ENCODE measurements at regions not wholly inside any gene's neighbourhood (a gene's known extent, or its start where the extent isn't known, plus 50 kb on each side); places are given as distances from the start of the nearest gene placed in this dataset.

DNA sequence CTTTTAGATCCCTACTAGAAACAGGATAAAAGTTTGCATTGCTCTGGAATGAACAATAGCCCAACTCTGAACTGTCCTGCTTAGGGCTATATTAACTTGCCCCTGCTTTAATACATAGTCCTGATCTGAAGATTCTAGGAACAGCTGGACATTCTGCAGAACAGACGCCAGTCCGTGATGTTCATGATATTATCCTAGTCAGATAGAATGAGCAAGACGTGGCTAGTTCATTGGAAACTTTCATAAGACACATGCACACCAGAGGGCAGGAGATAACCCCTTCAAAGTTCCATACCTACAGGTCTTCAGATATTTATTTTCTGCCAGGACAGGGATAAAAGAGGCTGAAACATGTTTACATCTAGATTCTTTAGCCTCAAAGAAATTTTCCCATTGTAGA lies 75.5 kb upstream of the CLNK start:
- TF ChIP-seq, protein P1, sequence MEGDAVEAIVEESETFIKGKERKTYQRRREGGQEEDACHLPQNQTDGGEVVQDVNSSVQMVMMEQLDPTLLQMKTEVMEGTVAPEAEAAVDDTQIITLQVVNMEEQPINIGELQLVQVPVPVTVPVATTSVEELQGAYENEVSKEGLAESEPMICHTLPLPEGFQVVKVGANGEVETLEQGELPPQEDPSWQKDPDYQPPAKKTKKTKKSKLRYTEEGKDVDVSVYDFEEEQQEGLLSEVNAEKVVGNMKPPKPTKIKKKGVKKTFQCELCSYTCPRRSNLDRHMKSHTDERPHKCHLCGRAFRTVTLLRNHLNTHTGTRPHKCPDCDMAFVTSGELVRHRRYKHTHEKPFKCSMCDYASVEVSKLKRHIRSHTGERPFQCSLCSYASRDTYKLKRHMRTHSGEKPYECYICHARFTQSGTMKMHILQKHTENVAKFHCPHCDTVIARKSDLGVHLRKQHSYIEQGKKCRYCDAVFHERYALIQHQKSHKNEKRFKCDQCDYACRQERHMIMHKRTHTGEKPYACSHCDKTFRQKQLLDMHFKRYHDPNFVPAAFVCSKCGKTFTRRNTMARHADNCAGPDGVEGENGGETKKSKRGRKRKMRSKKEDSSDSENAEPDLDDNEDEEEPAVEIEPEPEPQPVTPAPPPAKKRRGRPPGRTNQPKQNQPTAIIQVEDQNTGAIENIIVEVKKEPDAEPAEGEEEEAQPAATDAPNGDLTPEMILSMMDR (IDR thresholded peaks at IDR 0.05; ENCODE audit: low read length) = no peak
- no peak for TF ChIP-seq EZH2 (IDR thresholded peaks at IDR 0.05; ENCODE audit: borderline replicate concordance, low read length)

Data from OCI-LY1 (cell line).